NCI-H1694 treated with DMSO at 0.1 percent for 48 hours (cell line): ENCODE measurements at regions not wholly inside any gene's neighbourhood (a gene's known extent, or its start where the extent isn't known, plus 50 kb on each side); places are given as distances from the start of the nearest gene placed in this dataset.

Experiments used
- DNase-seq: peaks from one replicate; lab custom pipeline; 2025; lab: John Stamatoyannopoulos, UW

GRCh38 chr18:68525091-68525490 is 189.8 kb downstream of the TMX3 start:
- DNase-seq, result no peak

GRCh38 chr18:68520406-68521075 is 194.4 kb downstream of the TMX3 start:
- no peak for DNase-seq

GRCh38 chr18:68519336-68519735 is 195.6 kb downstream of the TMX3 start:
- no peak for DNase-seq

GRCh38 chr18:68509902-68510301 is 205.0 kb downstream of the TMX3 start:
- no peak for DNase-seq

GRCh38 chr18:68507781-68508180 is 207.1 kb downstream of the TMX3 start:
- DNase-seq, result no peak

GRCh38 chr18:68505178-68505574 is 209.7 kb downstream of the TMX3 start:
- DNase-seq, result no peak

- no peak for DNase-seq
These were observed 210.3 kb downstream of the TMX3 start for GRCh38 chr18:68504441-68505177.

- DNase-seq, result no peak
These were observed 214.4 kb downstream of the TMX3 start for GRCh38 chr18:68500556-68500955.

- DNase-seq, result no peak
These were observed 215.8 kb downstream of the TMX3 start for GRCh38 chr18:68499141-68499540.

- DNase-seq, result no peak
These were observed 216.3 kb downstream of the TMX3 start for GRCh38 chr18:68498636-68499035.

- no peak for DNase-seq
These were observed 216.7 kb downstream of the TMX3 start for GRCh38 chr18:68498185-68498584.

GRCh38 chr18:68494802-68495581 is 219.9 kb downstream of the TMX3 start:
- no peak for DNase-seq

GRCh38 chr18:68489013-68489792 is 225.7 kb downstream of the TMX3 start:
- DNase-seq, result no peak

GRCh38 chr18:68484241-68484640 is 230.7 kb downstream of the TMX3 start:
- no peak for DNase-seq

GRCh38 chr18:68482815-68483214 is 232.1 kb downstream of the TMX3 start:
- no peak for DNase-seq

GRCh38 chr18:68480196-68480595 is 234.7 kb downstream of the TMX3 start:
- DNase-seq, result no peak

GRCh38 chr18:68478246-68478645 is 236.7 kb downstream of the TMX3 start:
- DNase-seq, result no peak

- no peak for DNase-seq
These were observed 239.0 kb downstream of the TMX3 start for GRCh38 chr18:68475883-68476282.

- DNase-seq, result no peak
These were observed 242.1 kb downstream of the TMX3 start for GRCh38 chr18:68472701-68473295.

GRCh38 chr18:68469049-68469625 is 245.8 kb downstream of the TMX3 start:
- no peak for DNase-seq

GRCh38 chr18:68467957-68468356 is 247.0 kb downstream of the TMX3 start:
- no peak for DNase-seq
